HEK293T (cell line): ENCODE measurements at regions not wholly inside any gene's neighbourhood (a gene's known extent, or its start where the extent isn't known, plus 50 kb on each side); places are given as distances from the start of the nearest gene placed in this dataset.
"Not testable (repeated sequence)": the region's sequence is repeated elsewhere in the genome, so short reads cannot be mapped to it uniquely, and the experiment has no call there.

Experiments
- CTCF ChIA-PET: fragments of 350-600 bp; formaldehyde crosslinking; extraction: SDS; loops from one replicate; lab custom pipeline; 2021; ENCODE audit warnings: antibody characterized with exemption, inconsistent platforms; lab: Yijun Ruan, JAX
- POLR2A ChIA-PET: fragments of 350-600 bp; formaldehyde crosslinking; extraction: SDS; loops from one replicate; lab custom pipeline; 2020; ENCODE audit warnings: antibody characterized with exemption, inconsistent platforms; lab: Yijun Ruan, JAX
- DNase-seq: peaks from one replicate; pipeline ENCODE4 v3.0.0; 2012; ENCODE audit warnings: mixed read lengths; ENCODE audit errors: extremely low spot score
- ARNT ChIP-seq: fragments of 450-650 bp; IDR thresholded peaks from 2 replicates; pipeline ENCODE4 v1.6.1; 2017; ENCODE audit warnings: mild to moderate bottlenecking
- BHLHE40 ChIP-seq: fragments of 450-650 bp; IDR thresholded peaks from 2 replicates; pipeline ENCODE4 v1.6.1; 2016; ENCODE audit warnings: mild to moderate bottlenecking, moderate library complexity, borderline replicate concordance
- CTBP1 ChIP-seq: fragments of 450-650 bp; IDR thresholded peaks from 2 replicates; pipeline ENCODE4 v1.6.1; 2016; ENCODE audit warnings: borderline replicate concordance
- ELF4 ChIP-seq: fragments of 450-650 bp; IDR thresholded peaks from 2 replicates; pipeline ENCODE4 v1.6.1; 2017; ENCODE audit warnings: antibody characterized with exemption
- FOXA1 ChIP-seq: fragments of 450-650 bp; IDR thresholded peaks from 2 replicates; pipeline ENCODE4 v1.6.1; 2016; ENCODE audit warnings: mild to moderate bottlenecking
- FOXK2 ChIP-seq: fragments of 450-650 bp; IDR thresholded peaks from 2 replicates; pipeline ENCODE4 v1.6.1; 2016; ENCODE audit warnings: mild to moderate bottlenecking
- FOXM1 ChIP-seq: fragments of 450-650 bp; IDR thresholded peaks from 2 replicates; pipeline ENCODE4 v1.6.1; 2017; ENCODE audit warnings: mild to moderate bottlenecking, borderline replicate concordance
- HDGF ChIP-seq: fragments of 450-650 bp; IDR thresholded peaks from 2 replicates; pipeline ENCODE4 v1.6.1; 2017; ENCODE audit warnings: antibody characterized with exemption, borderline replicate concordance
- L3MBTL2 ChIP-seq: fragments of 450-650 bp; conservative IDR thresholded peaks from 2 replicates; pipeline ENCODE4 v1.6.1; 2016; ENCODE audit warnings: mild to moderate bottlenecking
- LEF1 ChIP-seq: fragments of 450-650 bp; IDR thresholded peaks from 2 replicates; pipeline ENCODE4 v1.6.1; 2017; ENCODE audit warnings: mild to moderate bottlenecking, borderline replicate concordance
- NFRKB ChIP-seq: fragments of 450-650 bp; IDR thresholded peaks from 2 replicates; pipeline ENCODE4 v1.6.1; 2016; ENCODE audit warnings: mild to moderate bottlenecking, moderate library complexity
- PKNOX1 ChIP-seq: fragments of 450-650 bp; IDR thresholded peaks from 2 replicates; pipeline ENCODE4 v1.6.1; 2016
- SP1 ChIP-seq: fragments of 450-650 bp; IDR thresholded peaks from 2 replicates; pipeline ENCODE4 v1.6.1; 2017
- SUZ12 ChIP-seq: fragments of 450-650 bp; IDR thresholded peaks from 2 replicates; pipeline ENCODE4 v1.6.1; 2016; ENCODE audit warnings: mild to moderate bottlenecking
- TARDBP ChIP-seq: fragments of 450-650 bp; IDR thresholded peaks from 2 replicates; pipeline ENCODE4 v1.6.1; 2016
- ZNF384 ChIP-seq: fragments of 450-650 bp; IDR thresholded peaks from 2 replicates; pipeline ENCODE4 v1.6.1; 2016

- ChIA-PET POLR2A (no interaction called here), CTCF (no interaction called here)
- peak; percentile 71 for TF ChIP-seq PKNOX1
- 0 out of 2 replicates have a peak, but pooled peaks have one; percentile 8 for TF ChIP-seq ARNT
- TF ChIP-seq CTBP1: no peak
- DNase-seq: no peak
Measured at GRCh38 chr1:78254517-78254916, 208.8 kb downstream of the GIPC2 start.

GRCh38 chr1:78255383-78255782 lies 209.6 kb downstream of the GIPC2 start:
- DNase-seq: no peak
- ChIA-PET POLR2A (no interaction called here), CTCF (no interaction called here)
- TF ChIP-seq ARNT (no peak), SUZ12 (no peak), HDGF (no peak), SP1 (no peak), ZNF384 (no peak), NFRKB (no peak), BHLHE40 (no peak), FOXM1 (no peak), FOXK2 (no peak), FOXA1 (no peak), ELF4 (no peak), L3MBTL2 (no peak), LEF1 (no peak)

GRCh38 chr1:78255846-78256245 lies 210.1 kb downstream of the GIPC2 start:
- no peak for TF ChIP-seq FOXM1
- TF ChIP-seq PKNOX1: no peak
- no peak for TF ChIP-seq ELF4
- no peak for TF ChIP-seq FOXK2
- TF ChIP-seq TARDBP: no peak
- no peak for TF ChIP-seq LEF1
- DNase-seq: no peak
- ChIA-PET CTCF (no interaction called here), POLR2A (no interaction called here)

GRCh38 chr1:78263459-78263858 lies 217.7 kb downstream of the GIPC2 start:
- ChIA-PET CTCF (no interaction called here), POLR2A (no interaction called here)
- no peak for DNase-seq
- TF ChIP-seq LEF1 (no peak), FOXA1 (no peak), ARNT (no peak)

GRCh38 chr1:78263946-78264345 lies 218.2 kb downstream of the GIPC2 start:
- no peak for TF ChIP-seq LEF1
- no peak for TF ChIP-seq SP1
- no peak for TF ChIP-seq FOXA1
- no peak for DNase-seq
- CTCF ChIA-PET: no interaction called here
- POLR2A ChIA-PET: no interaction called here

GRCh38 chr1:78267513-78268218 lies 221.9 kb downstream of the GIPC2 start:
- ChIA-PET POLR2A (no interaction called here), CTCF (no interaction called here)
- TF ChIP-seq SP1 (no peak), ARNT (no peak), SUZ12 (no peak), L3MBTL2 (no peak), HDGF (no peak), NFRKB (no peak), TARDBP (no peak), FOXK2 (no peak), PKNOX1 (no peak), LEF1 (no peak), FOXA1 (no peak), ELF4 (no peak)
- DNase-seq: no peak

GRCh38 chr1:78269591-78269990 lies 221.2 kb upstream of the PTGFR start:
- ChIA-PET CTCF (no interaction called here), POLR2A (no interaction called here)
- DNase-seq: no peak
- TF ChIP-seq SP1 (no peak), CTBP1 (no peak), L3MBTL2 (no peak), FOXA1 (no peak), FOXM1 (no peak), TARDBP (no peak), ELF4 (no peak), NFRKB (no peak), ARNT (no peak)

- POLR2A ChIA-PET, CTCF ChIA-PET, DNase-seq: not testable (repeated sequence)
Measured at GRCh38 chr1:78271423-78271822, 219.4 kb upstream of the PTGFR start.
